ENCODE measurements at regions not wholly inside any gene's neighbourhood (a gene's known extent, or its start where the extent isn't known, plus 50 kb on each side); places are given as distances from the start of the nearest gene placed in this dataset.

DNA sequence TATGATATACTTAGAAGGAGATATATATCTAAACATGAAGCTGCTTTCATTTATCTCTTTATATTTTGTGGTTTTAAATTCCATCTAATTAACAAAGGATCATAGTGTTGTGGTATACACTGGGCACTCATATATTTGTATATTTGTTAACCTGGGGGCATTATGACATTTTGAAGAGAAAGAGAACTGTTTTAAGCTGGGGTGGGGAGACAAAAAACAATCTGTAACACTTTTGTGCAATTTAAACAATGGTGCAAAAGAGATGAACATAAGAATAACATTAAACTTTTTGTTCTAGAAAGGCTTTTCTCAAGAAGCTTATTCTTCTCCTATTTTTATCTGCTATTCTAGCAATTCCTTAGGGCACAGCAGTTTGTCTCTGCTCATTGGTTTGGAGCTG, 842.0 kb upstream of the CDH2 start:
- Histone ChIP-seq H3K4me3 (ENCODE audit: low read length) (no peak overlapping the region), H3K4me1 (ENCODE audit: control insufficient read depth, insufficient read depth, low read length) (no peaks in the 10 kb centered on the region), H3K36me3 (ENCODE audit: control insufficient read depth, insufficient read depth, low read length) (no peaks in the 10 kb centered on the region), H3K27ac (ENCODE audit: low read depth, low read length) (no peak overlapping the region), H3K27me3 (ENCODE audit: control insufficient read depth, insufficient read depth, low read length) (no peaks in the 10 kb centered on the region), H3K9ac (ENCODE audit: low read length) (no peak overlapping the region)

DNA sequence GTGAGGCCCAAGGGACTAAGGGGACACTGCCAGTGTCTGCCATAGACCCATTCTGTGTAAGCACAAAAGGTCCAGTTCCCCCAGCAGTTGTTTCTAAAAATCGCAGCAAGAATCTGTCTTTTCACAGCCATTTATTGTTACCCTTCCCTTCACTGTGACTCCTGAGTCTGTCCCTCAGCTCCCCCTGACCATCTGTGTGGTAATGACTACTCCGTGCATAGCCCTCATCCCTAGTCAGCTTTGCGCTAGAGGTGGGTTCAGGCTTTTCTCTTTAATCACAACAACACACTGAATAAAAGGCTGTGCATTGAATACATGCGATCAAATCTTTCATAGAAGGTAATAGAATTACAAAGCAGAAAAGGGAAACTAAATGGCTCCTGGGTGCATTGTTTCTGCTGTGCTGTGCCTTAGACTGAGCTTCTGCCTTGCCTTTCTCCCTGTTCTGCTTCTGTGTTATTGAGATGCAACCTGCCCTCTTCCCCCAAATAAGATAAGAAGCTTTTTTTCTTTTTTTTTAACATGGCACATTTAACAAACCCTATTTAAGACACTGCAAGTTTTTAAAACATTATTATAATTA, 836.0 kb upstream of the CDH2 start:
- no peak overlapping the region for H3K4me3 ChIP-seq (ENCODE audit: low read length)
- no peak overlapping the region for H3K9ac ChIP-seq (ENCODE audit: low read length)
- H3K4me1 ChIP-seq (ENCODE audit: control insufficient read depth, insufficient read depth, low read length) = no peaks in the 10 kb centered on the region
- no peaks in the 10 kb centered on the region for H3K36me3 ChIP-seq (ENCODE audit: control insufficient read depth, insufficient read depth, low read length)
- no peak overlapping the region for H3K27ac ChIP-seq (ENCODE audit: low read depth, low read length)
- no peaks in the 10 kb centered on the region for H3K27me3 ChIP-seq (ENCODE audit: control insufficient read depth, insufficient read depth, low read length)

DNA sequence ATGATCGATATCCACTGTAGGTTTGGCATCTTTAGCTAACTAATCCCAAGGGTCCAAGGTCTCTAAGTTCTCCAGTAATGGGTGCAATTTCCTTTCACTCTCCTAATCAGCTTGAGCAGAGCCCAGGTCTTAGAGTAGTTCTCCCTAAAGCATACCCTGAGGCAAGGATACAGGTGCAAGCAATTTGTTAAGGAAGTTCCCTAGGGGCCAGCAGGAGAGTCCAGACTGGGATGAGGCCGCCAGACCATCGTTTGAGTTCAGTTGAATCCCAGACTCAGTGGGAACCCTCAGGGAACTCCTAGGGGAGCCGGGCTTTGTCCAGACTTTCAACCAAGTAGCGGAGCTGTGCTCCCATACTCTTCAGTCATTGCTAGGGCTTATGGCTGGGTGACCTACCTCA, 835.4 kb upstream of the CDH2 start:
- H3K4me1 ChIP-seq (ENCODE audit: control insufficient read depth, insufficient read depth, low read length) = no peaks in the 10 kb centered on the region
- H3K27me3 ChIP-seq (ENCODE audit: control insufficient read depth, insufficient read depth, low read length) = no peaks in the 10 kb centered on the region
- H3K27ac ChIP-seq (ENCODE audit: low read depth, low read length) = no peak overlapping the region
- no peak overlapping the region for H3K4me3 ChIP-seq (ENCODE audit: low read length)
- no peak overlapping the region for H3K9ac ChIP-seq (ENCODE audit: low read length)
- no peaks in the 10 kb centered on the region for H3K36me3 ChIP-seq (ENCODE audit: control insufficient read depth, insufficient read depth, low read length)

DNA sequence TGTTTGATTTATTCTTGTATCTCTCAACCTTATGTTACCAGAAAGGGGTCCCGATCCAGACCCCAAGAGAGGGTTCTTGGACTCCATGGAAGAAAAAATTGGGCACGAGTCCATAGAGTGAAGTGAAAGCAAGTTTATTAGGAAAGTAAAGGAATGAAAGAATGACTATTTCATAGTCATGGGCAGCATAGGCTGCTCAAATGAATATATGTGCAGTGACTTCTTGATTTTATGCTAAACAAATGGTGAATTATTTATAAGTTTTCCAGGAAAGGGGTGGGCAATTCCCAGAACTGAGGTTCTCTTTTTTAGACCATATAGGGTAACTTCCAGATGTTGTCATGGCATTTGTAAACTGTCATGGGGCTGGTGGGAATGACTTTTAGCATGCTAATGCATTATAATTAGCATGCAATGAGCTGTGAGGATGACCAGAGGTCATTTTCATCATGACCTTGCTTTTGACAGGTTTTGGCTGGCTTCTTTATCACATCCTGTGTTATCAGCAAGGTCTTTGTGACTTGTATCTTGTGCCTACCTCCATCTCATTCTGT, 832.4 kb upstream of the CDH2 start:
- H3K4me1 ChIP-seq (ENCODE audit: control insufficient read depth, insufficient read depth, low read length) = no peaks in the 10 kb centered on the region
- H3K4me3 ChIP-seq (ENCODE audit: low read length) = no peak overlapping the region
- H3K9ac ChIP-seq (ENCODE audit: low read length) = no peak overlapping the region
- no peaks in the 10 kb centered on the region for H3K27me3 ChIP-seq (ENCODE audit: control insufficient read depth, insufficient read depth, low read length)
- H3K27ac ChIP-seq (ENCODE audit: low read depth, low read length) = no peak overlapping the region
- H3K36me3 ChIP-seq (ENCODE audit: control insufficient read depth, insufficient read depth, low read length) = no peaks in the 10 kb centered on the region

DNA sequence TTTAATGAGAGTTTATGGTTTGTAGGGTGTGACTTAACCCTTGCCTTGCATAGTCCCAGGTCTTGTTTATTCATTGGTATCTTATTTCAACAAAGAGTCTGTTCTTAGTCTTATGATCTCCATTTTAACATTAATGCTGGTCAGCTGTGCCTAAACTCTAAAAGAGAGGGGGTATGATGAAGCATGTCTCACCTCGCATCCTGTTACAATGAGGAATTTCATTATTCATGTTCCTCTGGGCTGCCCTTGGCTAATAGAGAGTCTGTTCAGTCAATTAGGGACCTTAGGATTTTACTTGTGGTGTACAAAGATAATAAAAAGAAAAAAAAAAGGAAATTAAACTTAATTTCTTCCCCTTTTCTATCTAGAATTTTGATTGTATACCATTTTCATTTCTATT, 831.9 kb upstream of the CDH2 start:
- no peaks in the 10 kb centered on the region for H3K4me1 ChIP-seq (ENCODE audit: control insufficient read depth, insufficient read depth, low read length)
- H3K9ac ChIP-seq (ENCODE audit: low read length) = no peak overlapping the region
- no peaks in the 10 kb centered on the region for H3K36me3 ChIP-seq (ENCODE audit: control insufficient read depth, insufficient read depth, low read length)
- no peaks in the 10 kb centered on the region for H3K27me3 ChIP-seq (ENCODE audit: control insufficient read depth, insufficient read depth, low read length)
- H3K27ac ChIP-seq (ENCODE audit: low read depth, low read length) = no peak overlapping the region
- no peak overlapping the region for H3K4me3 ChIP-seq (ENCODE audit: low read length)

DNA sequence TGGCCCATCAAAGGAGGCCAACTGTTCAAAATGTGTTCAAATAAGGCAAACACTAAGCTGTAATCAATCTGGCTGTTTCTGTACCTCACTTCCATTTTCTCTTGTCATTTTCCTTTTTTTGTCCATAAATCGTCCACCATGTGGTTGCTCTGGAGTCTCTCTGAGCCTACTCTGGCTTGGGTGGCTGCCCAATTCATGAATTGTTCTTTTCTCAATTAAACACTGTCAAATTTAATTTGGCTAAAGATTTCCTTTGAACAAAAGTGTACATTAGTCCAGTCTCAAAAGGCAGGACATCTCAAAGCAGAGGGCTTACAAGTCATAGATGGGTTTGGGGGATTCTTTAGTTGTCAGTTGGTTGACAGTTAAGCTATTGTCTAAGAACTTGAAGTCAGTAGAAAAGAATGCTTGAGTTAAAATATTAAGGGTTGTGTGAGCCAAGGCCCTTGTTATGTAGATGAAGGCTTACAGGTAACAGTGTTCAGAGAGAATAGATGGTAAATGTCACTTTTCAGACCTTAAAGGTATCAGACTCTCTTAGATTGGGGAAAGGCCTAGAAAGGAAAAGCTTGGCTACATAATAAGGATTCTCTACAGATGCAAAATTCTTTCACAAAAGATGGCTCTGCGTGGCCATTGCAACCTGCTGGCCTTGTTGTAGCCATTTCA, 831.2 kb upstream of the CDH2 start:
- H3K36me3 ChIP-seq (ENCODE audit: control insufficient read depth, insufficient read depth, low read length) = no peaks in the 10 kb centered on the region
- no peak overlapping the region for H3K27ac ChIP-seq (ENCODE audit: low read depth, low read length)
- no peaks in the 10 kb centered on the region for H3K27me3 ChIP-seq (ENCODE audit: control insufficient read depth, insufficient read depth, low read length)
- H3K4me3 ChIP-seq (ENCODE audit: low read length) = no peak overlapping the region
- no peak overlapping the region for H3K9ac ChIP-seq (ENCODE audit: low read length)
- H3K4me1 ChIP-seq (ENCODE audit: control insufficient read depth, insufficient read depth, low read length) = no peaks in the 10 kb centered on the region

DNA sequence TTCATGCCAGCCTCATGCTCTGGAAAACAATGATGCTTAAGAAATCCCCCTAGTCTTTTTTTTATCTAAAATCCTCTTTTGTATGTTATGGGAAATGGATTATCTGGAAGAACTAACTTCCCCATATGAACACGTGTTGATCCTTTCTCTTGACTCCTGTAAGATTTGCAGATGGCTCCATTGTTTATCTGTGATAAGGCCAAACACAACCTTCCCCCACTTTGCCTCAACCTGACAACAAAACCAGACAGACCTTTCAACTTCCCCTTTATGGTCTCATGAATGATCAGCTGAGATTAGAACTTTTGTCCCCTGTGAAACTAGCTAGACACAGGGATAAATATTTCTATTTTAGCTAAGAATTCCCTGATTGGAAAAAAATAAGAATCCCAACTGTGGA, 828.0 kb upstream of the CDH2 start:
- no peaks in the 10 kb centered on the region for H3K4me1 ChIP-seq (ENCODE audit: control insufficient read depth, insufficient read depth, low read length)

DNA sequence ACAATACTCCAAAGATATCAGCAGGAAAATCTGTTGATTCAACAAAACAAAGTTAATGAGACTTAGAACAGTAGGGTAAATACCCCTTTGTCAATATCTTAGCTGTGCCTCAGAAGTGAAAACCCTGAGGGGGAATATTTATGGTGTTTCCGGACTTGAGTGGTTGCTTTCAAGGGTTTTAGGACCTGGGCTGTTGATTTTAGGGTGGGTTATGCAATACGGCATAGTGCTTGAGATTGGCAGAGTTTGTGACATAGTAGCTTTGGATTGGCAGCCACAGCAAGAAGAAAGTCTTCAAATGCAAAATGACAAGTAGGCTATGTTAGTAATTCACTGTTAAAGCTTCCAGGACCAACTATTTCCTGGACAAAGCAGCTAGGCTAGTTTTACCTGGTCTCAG, 826.3 kb upstream of the CDH2 start:
- no peak overlapping the region for H3K4me3 ChIP-seq (ENCODE audit: low read length)
- H3K36me3 ChIP-seq (ENCODE audit: control insufficient read depth, insufficient read depth, low read length) = no peaks in the 10 kb centered on the region
- no peaks in the 10 kb centered on the region for H3K27me3 ChIP-seq (ENCODE audit: control insufficient read depth, insufficient read depth, low read length)
- no peaks in the 10 kb centered on the region for H3K4me1 ChIP-seq (ENCODE audit: control insufficient read depth, insufficient read depth, low read length)
- peak overlapping the region; percentile 48 for H3K27ac ChIP-seq (ENCODE audit: low read depth, low read length)
- no peak overlapping the region for H3K9ac ChIP-seq (ENCODE audit: low read length)

More for the DNA sequence above, 828.0 kb upstream of the CDH2 start:
- H3K9ac ChIP-seq (ENCODE audit: low read length) = no peak overlapping the region
- no peak overlapping the region for H3K4me3 ChIP-seq (ENCODE audit: low read length)
- H3K36me3 ChIP-seq (ENCODE audit: control insufficient read depth, insufficient read depth, low read length) = no peaks in the 10 kb centered on the region
- H3K27me3 ChIP-seq (ENCODE audit: control insufficient read depth, insufficient read depth, low read length) = no peaks in the 10 kb centered on the region
- H3K27ac ChIP-seq (ENCODE audit: low read depth, low read length) = no peak overlapping the region

DNA sequence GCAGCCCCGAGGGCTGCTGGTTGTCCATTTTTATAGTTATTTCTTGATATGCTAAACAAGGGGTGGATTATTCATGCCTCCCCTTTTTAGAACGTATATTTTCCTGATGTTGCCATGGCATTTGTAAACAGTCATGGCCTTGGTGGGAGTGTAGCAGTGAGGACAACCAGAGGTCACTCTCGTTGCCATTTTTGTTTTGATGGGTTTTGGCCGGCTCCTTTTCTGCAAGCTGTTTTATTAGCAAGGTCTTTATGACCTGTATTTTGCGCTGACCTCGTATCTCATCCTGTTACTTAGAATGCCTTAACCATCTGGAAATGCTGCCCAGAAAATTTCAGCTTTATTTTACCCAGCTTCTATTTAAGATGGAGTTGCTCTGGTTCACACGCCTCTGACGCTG, 825.8 kb upstream of the CDH2 start:
- no peaks in the 10 kb centered on the region for H3K36me3 ChIP-seq (ENCODE audit: control insufficient read depth, insufficient read depth, low read length)

DNA sequence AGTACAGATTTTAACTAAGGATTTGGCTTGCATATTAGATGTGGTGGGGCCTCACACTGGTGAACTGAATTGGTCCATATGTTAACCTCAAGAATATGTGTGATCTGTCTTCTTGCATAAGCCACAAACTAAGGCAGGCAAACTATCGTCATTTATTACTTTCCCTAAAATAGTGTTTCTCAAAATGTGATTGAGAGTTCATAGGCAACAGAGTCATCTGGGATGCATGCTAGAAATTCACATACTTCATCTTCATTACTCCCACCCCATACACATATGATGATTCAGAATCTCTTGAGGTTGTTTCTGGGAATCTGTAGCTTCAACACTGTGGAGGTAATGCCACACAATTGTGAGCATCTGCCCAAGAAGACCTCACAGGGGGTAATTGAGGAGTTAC, 822.8 kb upstream of the CDH2 start:
- Histone ChIP-seq H3K9ac (ENCODE audit: low read length) (no peak overlapping the region), H3K27me3 (ENCODE audit: control insufficient read depth, insufficient read depth, low read length) (no peaks in the 10 kb centered on the region), H3K36me3 (ENCODE audit: control insufficient read depth, insufficient read depth, low read length) (no peaks in the 10 kb centered on the region), H3K27ac (ENCODE audit: low read depth, low read length) (no peak overlapping the region), H3K4me3 (ENCODE audit: low read length) (no peak overlapping the region), H3K4me1 (ENCODE audit: control insufficient read depth, insufficient read depth, low read length) (no peaks in the 10 kb centered on the region)

More for the DNA sequence above, 825.8 kb upstream of the CDH2 start:
- no peak overlapping the region for H3K9ac ChIP-seq (ENCODE audit: low read length)
- H3K27me3 ChIP-seq (ENCODE audit: control insufficient read depth, insufficient read depth, low read length) = no peaks in the 10 kb centered on the region
- H3K27ac ChIP-seq (ENCODE audit: low read depth, low read length) = peak overlapping the region; percentile 48
- no peak overlapping the region for H3K4me3 ChIP-seq (ENCODE audit: low read length)
- no peaks in the 10 kb centered on the region for H3K4me1 ChIP-seq (ENCODE audit: control insufficient read depth, insufficient read depth, low read length)

DNA sequence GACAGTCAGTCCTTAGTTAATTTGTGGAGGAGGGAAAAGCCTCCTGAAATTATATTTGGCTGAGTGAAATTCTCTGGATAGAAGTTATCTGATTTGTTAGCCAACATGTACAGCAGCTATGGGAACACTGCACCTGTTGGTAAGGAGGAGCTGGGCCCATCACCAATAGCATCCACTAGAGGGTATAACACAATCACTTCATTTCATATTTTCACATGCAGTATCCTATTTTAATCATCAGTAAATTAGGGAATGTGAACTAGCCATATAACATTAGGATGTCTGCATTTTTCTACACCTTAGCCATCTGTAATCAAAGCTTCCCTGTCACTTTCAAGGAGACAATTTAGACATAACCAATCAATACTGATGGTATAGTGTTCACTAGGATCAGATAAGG, 818.4 kb upstream of the CDH2 start:
- H3K36me3 ChIP-seq (ENCODE audit: control insufficient read depth, insufficient read depth, low read length) = no peaks in the 10 kb centered on the region
- no peaks in the 10 kb centered on the region for H3K4me1 ChIP-seq (ENCODE audit: control insufficient read depth, insufficient read depth, low read length)
- H3K27me3 ChIP-seq (ENCODE audit: control insufficient read depth, insufficient read depth, low read length) = no peaks in the 10 kb centered on the region
- H3K27ac ChIP-seq (ENCODE audit: low read depth, low read length) = no peak overlapping the region
- H3K4me3 ChIP-seq (ENCODE audit: low read length) = no peak overlapping the region
- H3K9ac ChIP-seq (ENCODE audit: low read length) = no peak overlapping the region

DNA sequence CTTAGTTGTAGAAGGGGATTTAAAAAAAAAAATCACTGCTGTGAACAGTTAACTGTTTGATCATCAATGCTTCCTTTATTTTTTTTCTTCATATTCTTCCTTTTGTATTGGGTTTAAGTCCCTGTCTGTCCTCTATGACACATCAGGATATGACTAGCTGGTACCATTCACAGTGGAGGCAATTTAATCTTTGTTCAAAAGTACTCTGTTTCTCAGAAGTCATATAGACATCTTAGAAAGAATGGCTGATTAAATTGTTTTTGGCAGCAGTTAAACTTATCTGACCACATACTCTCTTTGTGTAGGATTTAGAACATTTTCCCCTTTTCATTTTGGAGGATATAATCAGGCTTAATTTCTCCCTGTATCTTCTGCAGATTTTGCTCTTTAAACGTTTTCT, 807.8 kb upstream of the CDH2 start:
- Histone ChIP-seq H3K36me3 (ENCODE audit: control insufficient read depth, insufficient read depth, low read length) (no peaks in the 10 kb centered on the region), H3K4me3 (ENCODE audit: low read length) (no peak overlapping the region), H3K4me1 (ENCODE audit: control insufficient read depth, insufficient read depth, low read length) (no peaks in the 10 kb centered on the region), H3K9ac (ENCODE audit: low read length) (no peak overlapping the region), H3K27ac (ENCODE audit: low read depth, low read length) (no peak overlapping the region), H3K27me3 (ENCODE audit: control insufficient read depth, insufficient read depth, low read length) (no peaks in the 10 kb centered on the region)

DNA sequence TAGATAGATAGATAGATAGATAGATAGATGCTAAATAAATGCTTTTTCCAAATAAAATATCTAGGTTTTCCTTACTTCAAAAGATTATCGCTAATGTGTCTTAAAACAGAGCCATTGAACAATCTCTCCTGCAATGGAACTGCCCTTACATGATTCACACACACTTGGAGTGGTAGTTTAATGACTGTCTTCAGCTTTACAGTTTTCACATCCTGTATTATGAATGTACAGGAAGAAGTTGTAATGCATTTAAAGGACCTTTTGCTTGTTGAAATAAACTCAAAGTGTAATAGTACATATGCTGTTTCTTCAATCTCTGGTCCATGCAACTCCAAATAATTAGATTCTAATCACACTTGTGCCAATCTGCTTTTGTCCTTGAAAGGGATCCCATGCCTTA, 797.6 kb upstream of the CDH2 start:
- Histone ChIP-seq H3K4me1 (ENCODE audit: control insufficient read depth, insufficient read depth, low read length) (no peaks in the 10 kb centered on the region), H3K27me3 (ENCODE audit: control insufficient read depth, insufficient read depth, low read length) (no peaks in the 10 kb centered on the region), H3K27ac (ENCODE audit: low read depth, low read length) (no peak overlapping the region), H3K4me3 (ENCODE audit: low read length) (no peak overlapping the region), H3K9ac (ENCODE audit: low read length) (no peak overlapping the region), H3K36me3 (ENCODE audit: control insufficient read depth, insufficient read depth, low read length) (no peaks in the 10 kb centered on the region)
